Transverse colon (tissue), 4 donors: ENCODE measurements at regions not wholly inside any gene's neighbourhood (a gene's known extent, or its start where the extent isn't known, plus 50 kb on each side); places are given as distances from the start of the nearest gene placed in this dataset.

ENCODE experiments used
- CTCF ChIP-seq, 5 experiments: fragments of 200-600 bp in 3 of 5; fragments of 450-650 bp in 2 of 5; sonication (generic) in 3 of 5; IDR thresholded peaks; 1 replicate in 2 of 5; 2 replicates in 3 of 5; pipeline ENCODE4 v1.5.1; 2016 to 2017; ENCODE audit warnings: antibody characterized with exemption in 5 of 5, inconsistent platforms in 3 of 5, mild to moderate bottlenecking in 2 of 5, moderate library complexity in 1 of 5
- EP300 ChIP-seq: sonication (generic); formaldehyde crosslinking; IDR thresholded peaks from one replicate; pipeline ENCODE4 v1.6.1; 2017; ENCODE audit warnings: antibody characterized with exemption, low read depth
- POLR2A ChIP-seq: fragments of 450-650 bp; IDR thresholded peaks from one replicate; pipeline ENCODE4 v1.6.1; 2016; ENCODE audit warnings: antibody characterized with exemption, mild to moderate bottlenecking, moderate library complexity
- POLR2AphosphoS5 ChIP-seq, 3 donors: sonication (generic); formaldehyde crosslinking; IDR thresholded peaks; one replicate each; pipeline ENCODE4 v1.6.1; 2016; ENCODE audit warnings: antibody characterized with exemption in 3 of 3

GRCh38 chr17:72562615-72563188, 441.9 kb downstream of the SOX9 start:
- no peak for TF ChIP-seq CTCF (IDR thresholded peaks at IDR 0.05)
- no peak for TF ChIP-seq POLR2A
- no peak for TF ChIP-seq POLR2AphosphoS5 (IDR thresholded peaks at IDR 0.05)
- TF ChIP-seq EP300 = no peak
